SK-MEL-5 (cell line): ENCODE measurements at regions not wholly inside any gene's neighbourhood (a gene's known extent, or its start where the extent isn't known, plus 50 kb on each side); places are given as distances from the start of the nearest gene placed in this dataset.
A peak's percentile ranks its signal among the peaks of the same experiment; 100 is the strongest.
"Not testable (repeated sequence)": the region's sequence is repeated elsewhere in the genome, so short reads cannot be mapped to it uniquely, and the experiment has no call there.

Experiments
- DNase-seq: peaks from one replicate; pipeline ENCODE4 v3.0.0-alpha.2; 2016; ENCODE audit warnings: low read depth, low spot score
- in situ Hi-C: cut with HindIII; loops from 2 replicates; pipeline ENCODE4 v1.10.0; 2016; ENCODE audit warnings: low sequenced_read_pairs, high pct_unique_total_duplicates, low pct_unique_long_range_greater_than_20kb

DNA sequence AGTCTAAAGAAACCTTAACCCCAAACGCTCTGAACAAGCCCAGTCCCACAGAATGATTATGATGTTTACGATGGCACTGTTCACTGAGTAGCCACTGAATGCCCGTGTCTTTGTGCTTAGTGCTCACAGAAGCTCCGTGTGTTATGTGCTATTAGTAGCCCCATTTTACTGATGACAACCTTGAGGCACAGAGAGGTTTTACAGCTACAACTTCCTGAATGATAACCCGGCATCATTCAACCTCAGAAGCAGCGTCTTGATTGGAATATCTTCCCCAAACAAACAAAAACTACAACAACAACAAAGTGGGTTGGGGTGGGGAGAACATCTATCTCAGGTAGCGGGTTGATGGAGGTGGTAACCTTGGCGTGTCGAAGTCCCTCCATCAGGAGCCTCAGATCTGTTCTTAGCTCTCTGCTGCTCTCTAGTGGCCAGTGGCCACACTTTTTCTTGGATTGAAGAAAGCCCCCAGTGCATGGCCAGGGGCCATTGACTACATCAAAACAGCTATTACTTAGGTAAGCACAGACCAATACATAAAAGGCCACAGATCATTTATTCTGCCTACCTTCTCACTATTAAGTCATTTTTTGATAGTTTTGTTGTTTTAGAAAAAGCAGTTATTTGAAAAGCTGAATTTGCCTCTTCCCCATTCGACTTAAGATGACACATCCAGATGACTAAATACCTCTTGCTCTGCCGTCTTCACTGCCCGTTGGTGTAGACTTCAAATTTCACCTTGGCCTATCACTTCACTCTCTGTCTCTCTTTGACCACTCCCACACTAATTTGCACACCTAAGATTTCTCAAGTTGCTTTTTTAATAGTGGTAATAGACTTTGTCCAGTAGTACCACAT is 376.9 kb downstream of the GALC start:
- in situ Hi-C loops, result no loop called here
- DNase-seq, result peak; percentile 76

DNA sequence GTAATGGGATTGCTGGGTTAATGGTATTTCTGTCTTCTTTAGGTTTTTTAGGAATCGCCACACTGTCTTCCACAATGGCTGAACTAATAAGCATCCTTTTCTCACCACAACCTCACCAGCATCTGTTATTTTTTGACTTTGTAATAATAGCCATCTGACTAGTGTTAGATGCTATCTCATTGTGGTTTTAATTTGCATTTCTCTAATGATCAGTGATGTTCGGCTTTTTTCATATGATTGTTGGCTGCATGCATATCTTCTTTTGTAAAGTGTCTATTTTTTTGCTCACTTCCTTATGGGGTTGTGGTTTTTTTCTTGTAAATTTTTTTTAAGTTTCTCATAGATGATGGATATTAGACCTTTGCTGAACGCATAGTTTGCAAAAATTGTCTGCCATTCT is 377.9 kb downstream of the GALC start:
- in situ Hi-C loops, result no loop called here
- no peak for DNase-seq

DNA sequence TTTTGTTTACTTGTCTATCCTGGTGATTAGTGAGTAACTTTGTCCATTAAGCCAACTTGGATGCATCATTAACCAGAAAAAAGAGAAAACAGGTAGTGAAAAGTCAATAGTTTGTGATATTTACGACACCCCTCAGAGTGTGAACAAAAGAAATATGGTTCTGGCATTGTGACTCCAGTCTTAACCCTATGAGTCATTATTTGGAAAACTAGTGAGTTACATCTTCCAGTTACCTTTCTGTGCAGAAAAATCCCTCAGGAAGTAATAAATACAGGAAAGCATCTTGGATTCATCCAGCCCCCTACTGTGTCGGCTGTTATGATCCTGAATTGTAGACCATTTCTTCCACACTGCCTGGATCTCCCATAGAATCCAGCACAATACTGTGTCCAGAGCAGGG is 379.1 kb downstream of the GALC start:
- no peak for DNase-seq
- in situ Hi-C loops, result no loop called here

DNA sequence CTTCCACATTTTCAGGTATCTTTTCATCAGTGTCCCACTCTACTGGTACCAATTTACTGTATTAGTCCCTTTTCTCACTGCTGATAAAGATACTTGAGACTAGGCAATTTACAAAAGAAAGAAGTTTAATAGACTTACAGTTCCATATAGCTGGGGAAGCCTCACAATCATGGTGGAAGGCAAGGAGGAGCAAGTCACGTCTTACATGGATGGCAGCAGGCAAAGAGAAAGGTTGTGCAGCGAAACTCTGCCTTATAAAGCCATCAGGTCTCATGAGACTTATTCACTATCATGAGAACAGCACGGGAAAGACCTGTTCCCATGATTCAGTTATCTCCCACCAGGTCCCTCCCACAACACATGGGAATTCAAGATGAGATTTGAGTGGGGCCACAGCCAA is 385.9 kb downstream of the GALC start:
- DNase-seq, in situ Hi-C loops: not testable (repeated sequence)

GRCh38 chr14:87601036-87601435 is 391.9 kb downstream of the GALC start:
- DNase-seq, result no peak
- in situ Hi-C loops, result no loop called here

GRCh38 chr14:87600240-87600639 is 392.7 kb downstream of the GALC start:
- in situ Hi-C loops, result no loop called here
- DNase-seq, result no peak

- in situ Hi-C loops, result no loop called here
- no peak for DNase-seq
These were observed 411.7 kb downstream of the GALC start for GRCh38 chr14:87581298-87581697.

DNA sequence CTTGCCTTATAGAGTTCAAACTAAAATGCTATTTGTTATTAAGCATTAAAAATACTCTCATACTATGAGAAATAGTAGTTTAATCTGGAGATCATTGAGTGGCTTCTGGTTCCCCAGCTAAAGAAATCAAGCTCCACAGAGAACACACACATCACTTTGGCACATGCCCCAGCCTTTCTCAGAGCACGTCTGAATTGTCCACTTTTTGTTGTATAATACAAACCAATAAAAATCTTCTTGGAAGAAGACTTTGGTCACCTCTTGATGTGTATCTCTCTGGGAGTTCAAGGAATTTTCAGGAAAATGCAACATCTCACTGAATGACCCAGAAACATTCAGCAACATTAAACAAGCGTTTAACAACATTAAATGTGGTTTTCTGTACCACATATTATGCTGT is 413.9 kb downstream of the GALC start:
- in situ Hi-C loops, result no loop called here

DNA sequence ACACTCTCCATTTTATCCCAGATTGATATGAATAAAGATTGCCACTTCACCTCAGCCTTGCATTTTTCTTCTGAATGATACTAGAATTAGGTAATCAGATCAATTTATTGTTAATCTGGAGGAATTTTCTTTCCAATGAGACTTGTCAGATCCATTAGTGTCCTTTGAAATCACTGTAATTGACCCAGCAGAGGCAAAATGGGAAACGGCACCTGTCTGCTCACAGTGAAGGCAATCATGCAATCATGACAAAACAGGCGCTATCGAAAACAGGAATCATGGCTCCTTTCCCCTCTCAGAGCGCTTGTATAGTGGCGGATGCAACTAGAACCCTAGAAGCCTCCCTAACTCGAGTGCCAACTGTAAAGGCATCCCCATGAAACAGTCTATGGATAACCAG is 417.6 kb downstream of the GALC start:
- in situ Hi-C loops, result no loop called here
- DNase-seq, result no peak

More for the DNA sequence above, 413.9 kb downstream of the GALC start:
- DNase-seq, result no peak

- in situ Hi-C loops, result no loop called here
- DNase-seq, result no peak
These were observed 419.4 kb downstream of the GALC start for GRCh38 chr14:87573591-87573990.

DNA sequence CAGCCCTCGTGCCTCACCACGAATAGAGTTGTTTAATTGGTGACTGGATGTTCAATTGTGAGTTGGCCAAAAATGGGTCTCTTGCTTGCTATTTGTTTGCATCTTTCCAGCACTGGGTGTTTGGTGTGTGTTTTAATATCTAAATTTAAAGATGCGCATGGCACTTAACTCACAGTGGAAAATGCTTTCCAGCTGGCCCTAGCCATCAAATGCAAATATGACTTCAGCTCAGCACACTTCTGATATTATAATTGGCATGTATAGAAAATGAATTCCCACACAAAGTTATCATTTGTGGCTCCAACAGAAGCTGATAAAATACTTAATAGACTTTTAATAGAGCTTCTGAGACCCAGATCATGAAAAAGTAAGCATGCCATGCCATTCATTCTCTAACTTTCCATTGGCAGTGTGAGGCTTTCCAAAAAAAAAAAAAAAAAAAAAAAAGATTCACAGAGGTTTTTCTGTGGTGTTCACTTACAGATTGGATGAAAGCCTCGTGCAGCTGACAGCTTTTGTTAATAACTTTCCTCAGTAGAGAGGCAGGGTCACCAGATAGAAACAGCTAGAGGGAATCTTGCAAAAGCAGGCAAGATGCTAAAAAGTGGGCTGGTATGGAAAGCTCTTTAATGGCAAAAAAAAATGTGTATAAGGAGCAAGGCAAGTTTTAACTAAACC is 425.2 kb downstream of the GALC start:
- in situ Hi-C loops, result no loop called here
- DNase-seq, result no peak

DNA sequence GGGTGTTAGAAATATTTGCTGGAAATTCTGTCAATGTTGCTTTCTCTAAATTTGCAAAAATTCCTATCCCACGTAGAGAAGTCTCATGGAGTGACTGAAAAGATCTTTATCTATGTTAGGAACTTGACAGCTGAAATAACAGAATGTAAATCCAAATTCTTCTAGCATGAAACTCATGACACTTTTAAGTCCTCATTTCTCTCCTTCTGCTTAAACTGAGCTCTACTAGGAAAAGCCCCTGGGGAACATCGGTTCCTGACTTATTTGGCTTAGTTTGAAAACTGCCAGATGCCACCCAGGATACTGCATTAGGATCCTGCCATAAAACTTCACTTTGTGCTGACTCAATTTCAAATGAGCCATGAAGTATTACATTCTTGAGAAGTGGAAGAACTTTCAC is 426.0 kb downstream of the GALC start:
- in situ Hi-C loops, result no loop called here
- no peak for DNase-seq

DNA sequence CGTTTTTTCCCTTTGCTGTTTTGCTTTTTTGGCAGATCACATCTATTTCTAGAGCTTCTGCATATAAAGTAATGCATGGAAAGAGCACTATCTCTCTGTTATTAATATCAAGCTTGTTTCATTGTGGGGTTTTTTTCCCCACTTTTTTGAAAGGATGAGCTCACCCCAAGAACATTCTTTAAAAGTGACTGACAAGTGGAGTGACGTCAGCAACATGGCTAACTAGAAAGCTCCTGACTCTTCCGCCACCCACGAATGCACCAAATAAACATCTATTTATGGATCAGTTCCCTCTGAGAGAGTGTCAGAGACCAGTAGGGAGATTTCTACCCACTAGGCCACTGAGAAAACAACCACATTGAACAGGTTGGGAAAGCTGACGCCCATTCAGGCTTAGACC is 445.4 kb downstream of the GALC start:
- in situ Hi-C loops, result no loop called here
- DNase-seq, result no peak

DNA sequence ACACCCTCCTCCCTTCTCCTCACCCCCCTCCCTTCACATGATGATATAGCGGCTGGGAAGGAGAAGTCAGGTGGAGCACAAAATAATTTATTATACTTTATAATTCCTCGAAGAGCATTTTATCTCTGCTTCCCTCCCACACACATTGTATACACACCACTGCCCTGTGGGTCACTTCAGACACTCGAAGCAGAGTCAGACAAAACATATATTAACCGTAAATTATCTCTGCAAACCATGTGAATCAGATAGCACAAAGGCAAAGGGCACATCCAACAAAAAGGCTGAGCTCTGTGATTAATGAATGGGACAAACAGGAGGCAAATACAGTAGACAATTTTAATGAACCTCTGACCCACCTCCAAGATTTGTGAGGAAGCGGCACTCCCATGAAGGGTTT is 450.7 kb downstream of the GALC start:
- in situ Hi-C loops, result no loop called here
- DNase-seq, result no peak

GRCh38 chr14:87540339-87540738 is 452.6 kb downstream of the GALC start:
- in situ Hi-C loops, result no loop called here
- DNase-seq, result no peak

DNA sequence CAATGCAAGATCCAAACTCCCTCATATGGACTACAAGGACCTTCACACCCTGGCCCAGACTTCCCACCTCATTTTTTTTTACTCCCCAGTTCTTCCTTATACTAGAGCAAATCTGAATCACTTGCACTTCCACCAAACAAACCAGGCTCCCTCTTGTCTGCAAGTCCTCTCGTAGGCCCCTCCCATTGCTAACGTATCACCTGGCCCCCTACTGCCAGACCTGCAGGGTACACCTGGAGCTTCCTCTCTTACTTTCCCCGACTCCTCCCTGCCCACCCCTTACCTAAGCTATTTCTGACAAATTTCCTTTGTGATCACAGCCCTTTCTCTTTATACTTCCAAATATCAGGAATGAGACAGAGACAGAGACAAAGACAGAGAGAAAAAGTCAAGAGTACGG is 463.9 kb downstream of the GALC start:
- DNase-seq, result no peak
- in situ Hi-C loops, result no loop called here

DNA sequence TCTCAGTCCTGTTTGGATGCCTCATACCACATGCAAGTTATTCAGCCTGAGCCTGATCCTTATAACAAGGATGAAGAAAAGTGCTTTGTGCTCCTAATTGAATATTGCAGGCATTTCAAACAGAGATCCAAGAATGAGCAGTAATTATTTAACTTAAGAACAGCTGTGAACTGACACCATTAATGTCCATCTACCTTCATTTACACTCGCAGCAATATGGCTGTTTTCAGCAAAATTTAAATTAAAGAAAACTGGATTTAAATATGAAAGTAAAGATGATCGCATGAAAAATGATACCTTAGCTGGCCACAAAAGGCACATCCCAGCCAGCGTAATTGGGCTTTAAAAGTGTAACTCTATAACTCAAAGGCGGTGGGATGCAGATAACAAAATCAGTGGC is 466.3 kb downstream of the GALC start:
- DNase-seq, result no peak
- in situ Hi-C loops, result no loop called here

DNA sequence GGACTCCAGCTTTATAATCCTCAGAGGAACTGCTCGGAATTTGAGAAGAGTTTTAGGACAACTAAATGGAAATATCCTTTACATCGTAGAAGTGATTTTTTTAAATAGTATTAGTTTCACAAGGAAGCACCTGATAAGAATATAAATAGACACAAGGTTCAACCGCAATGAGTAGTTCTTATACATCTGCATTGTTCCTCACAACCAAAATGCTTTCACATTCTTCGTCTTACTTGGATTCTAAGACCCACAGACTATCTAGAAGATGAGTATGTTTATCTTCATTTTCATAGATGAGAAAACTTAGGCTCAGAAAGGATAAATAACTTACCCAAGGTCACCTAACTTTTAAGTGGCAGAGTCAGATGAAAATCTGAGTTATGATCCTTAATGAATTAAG is 469.0 kb downstream of the GALC start:
- no peak for DNase-seq
- in situ Hi-C loops, result no loop called here

DNA sequence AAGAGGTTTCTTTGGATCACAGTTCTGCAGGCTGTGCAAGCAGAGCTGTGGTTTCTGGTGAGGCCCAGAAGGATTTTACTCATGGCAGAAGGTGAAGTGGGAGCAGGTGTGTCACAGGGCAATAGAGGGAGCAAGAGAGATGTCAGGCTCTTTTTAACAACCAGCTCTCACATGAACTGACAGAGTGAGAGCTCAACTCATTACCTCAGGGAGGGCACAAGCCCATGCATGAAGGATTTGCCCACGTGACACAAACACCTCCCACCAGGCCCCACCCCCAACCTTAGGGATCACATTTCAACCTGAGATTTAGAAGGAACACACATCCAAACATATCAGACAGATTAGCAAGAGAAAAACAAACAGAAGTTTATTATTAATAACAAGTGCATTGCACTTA is 470.4 kb downstream of the GALC start:
- DNase-seq, result no peak

More for the DNA sequence above, 470.4 kb downstream of the GALC start:
- in situ Hi-C loops, result no loop called here
